ENCODE measurements at regions not wholly inside any gene's neighbourhood (a gene's known extent, or its start where the extent isn't known, plus 50 kb on each side); places are given as distances from the start of the nearest gene placed in this dataset.

GRCh38 chrX:87813566-87813965, 296.0 kb downstream of the KLHL4 start:
- H3K27me3 ChIP-seq (ENCODE audit: control insufficient read depth, insufficient read depth, low read length), result no peaks in the 10 kb centered on the region
- H3K27ac ChIP-seq (ENCODE audit: low read length), result no peak overlapping the region
- DNase-seq, result no peak
- no peaks in the 10 kb centered on the region for H3K4me1 ChIP-seq (ENCODE audit: control insufficient read depth, insufficient read depth, low read length)
- no CpG with 5 or more reads among the region's 4 CpGs for WGBS (ENCODE audit: insufficient coverage, low lambda C conversion rate)
- no peaks in the 10 kb centered on the region for H3K36me3 ChIP-seq (ENCODE audit: control insufficient read depth, insufficient read depth, low read length)
- H3K9me3 ChIP-seq (ENCODE audit: control insufficient read depth, low read depth, low read length), result peaks cover 5% of the 10 kb centered on the region
- no peak overlapping the region for H3K4me3 ChIP-seq (ENCODE audit: low read length)

- no peak overlapping the region for H3K4me3 ChIP-seq (ENCODE audit: low read length)
- H3K4me1 ChIP-seq (ENCODE audit: control insufficient read depth, insufficient read depth, low read length), result no peaks in the 10 kb centered on the region
- no peaks in the 10 kb centered on the region for H3K27me3 ChIP-seq (ENCODE audit: control insufficient read depth, insufficient read depth, low read length)
These were observed 329.4 kb downstream of the KLHL4 start for GRCh38 chrX:87846956-87847355.

DNA sequence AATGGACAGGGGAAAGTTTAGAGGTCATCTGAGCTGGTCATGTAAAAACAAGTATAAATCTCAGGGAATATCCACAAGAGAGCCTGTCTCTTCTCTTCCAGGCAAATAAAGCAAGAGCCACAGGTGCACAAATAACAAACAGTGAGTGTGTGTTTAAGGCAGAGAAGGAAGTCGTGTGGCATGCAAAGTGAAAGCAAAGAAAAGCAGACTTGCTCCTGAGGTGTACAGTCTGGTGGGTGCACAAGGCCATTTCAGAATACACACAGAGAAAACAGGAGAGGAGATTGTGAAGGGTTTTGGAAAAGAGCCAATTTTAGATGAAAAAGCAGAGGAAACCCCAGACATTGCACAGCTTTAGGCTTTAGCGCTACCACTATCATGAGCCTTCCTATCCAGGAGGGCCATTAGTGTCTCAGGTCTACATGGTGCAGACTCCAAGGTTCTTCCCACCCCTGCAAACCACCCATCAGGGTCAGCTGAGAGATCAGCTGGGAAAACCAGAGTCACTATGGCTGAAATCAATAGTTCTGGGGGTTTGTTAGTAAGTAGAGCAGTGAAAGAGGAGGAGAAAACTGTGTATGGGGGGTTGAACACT, 355.8 kb downstream of the KLHL4 start:
- no peak for DNase-seq
- no peak overlapping the region for H3K27ac ChIP-seq (ENCODE audit: low read length)

More at GRCh38 chrX:87846956-87847355, 329.4 kb downstream of the KLHL4 start:
- WGBS (ENCODE audit: insufficient coverage, low lambda C conversion rate), result no CpG with 5 or more reads among the region's 1 CpG
- Histone ChIP-seq H3K27ac (ENCODE audit: low read length) (no peak overlapping the region), H3K36me3 (ENCODE audit: control insufficient read depth, insufficient read depth, low read length) (no peaks in the 10 kb centered on the region), H3K9me3 (ENCODE audit: control insufficient read depth, low read depth, low read length) (no peaks in the 10 kb centered on the region)
- DNase-seq, result no peak

DNA sequence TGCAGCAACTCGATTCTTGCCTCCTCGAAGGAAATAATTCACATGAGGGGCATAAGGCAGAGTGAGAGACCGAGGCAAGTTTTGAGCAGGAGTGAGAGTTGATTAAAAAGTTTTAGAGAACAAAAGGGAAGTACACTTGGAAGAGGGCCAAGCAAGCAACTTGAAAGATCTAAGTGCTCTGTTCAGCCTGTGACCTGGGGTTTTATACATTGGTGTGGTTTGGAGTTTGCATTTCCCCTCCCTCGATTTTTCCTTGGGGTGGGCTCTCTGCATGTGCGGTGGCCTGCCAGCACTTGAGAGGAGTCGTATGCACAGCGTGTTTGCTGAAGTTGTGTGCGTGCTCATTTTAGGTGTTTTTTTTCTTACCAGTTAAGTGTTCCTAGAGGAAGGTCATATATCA, 356.4 kb downstream of the KLHL4 start:
- WGBS (ENCODE audit: insufficient coverage, low lambda C conversion rate), result no CpG with 5 or more reads among the region's 8 CpGs
- no peak for DNase-seq
- no peak overlapping the region for H3K4me3 ChIP-seq (ENCODE audit: low read length)

More for the DNA sequence above, 355.8 kb downstream of the KLHL4 start:
- H3K4me3 ChIP-seq (ENCODE audit: low read length), result no peak overlapping the region
- H3K27me3 ChIP-seq (ENCODE audit: control insufficient read depth, insufficient read depth, low read length), result no peaks in the 10 kb centered on the region
- no CpG with 5 or more reads among the region's 2 CpGs for WGBS (ENCODE audit: insufficient coverage, low lambda C conversion rate)
- H3K36me3 ChIP-seq (ENCODE audit: control insufficient read depth, insufficient read depth, low read length), result no peaks in the 10 kb centered on the region
- no peaks in the 10 kb centered on the region for H3K4me1 ChIP-seq (ENCODE audit: control insufficient read depth, insufficient read depth, low read length)
- no peaks in the 10 kb centered on the region for H3K9me3 ChIP-seq (ENCODE audit: control insufficient read depth, low read depth, low read length)

GRCh38 chrX:87878926-87879325, 361.3 kb downstream of the KLHL4 start:
- no peaks in the 10 kb centered on the region for H3K9me3 ChIP-seq (ENCODE audit: control insufficient read depth, low read depth, low read length)
- no peaks in the 10 kb centered on the region for H3K27me3 ChIP-seq (ENCODE audit: control insufficient read depth, insufficient read depth, low read length)
- no peaks in the 10 kb centered on the region for H3K36me3 ChIP-seq (ENCODE audit: control insufficient read depth, insufficient read depth, low read length)
- H3K4me1 ChIP-seq (ENCODE audit: control insufficient read depth, insufficient read depth, low read length), result no peaks in the 10 kb centered on the region
- H3K4me3 ChIP-seq (ENCODE audit: low read length), result no peak overlapping the region
- no peak overlapping the region for H3K27ac ChIP-seq (ENCODE audit: low read length)
- no CpG with 5 or more reads among the region's 10 CpGs for WGBS (ENCODE audit: insufficient coverage, low lambda C conversion rate)
- no peak for DNase-seq

More for the DNA sequence above, 356.4 kb downstream of the KLHL4 start:
- Histone ChIP-seq H3K9me3 (ENCODE audit: control insufficient read depth, low read depth, low read length) (no peaks in the 10 kb centered on the region), H3K36me3 (ENCODE audit: control insufficient read depth, insufficient read depth, low read length) (no peaks in the 10 kb centered on the region), H3K27ac (ENCODE audit: low read length) (no peak overlapping the region), H3K27me3 (ENCODE audit: control insufficient read depth, insufficient read depth, low read length) (no peaks in the 10 kb centered on the region), H3K4me1 (ENCODE audit: control insufficient read depth, insufficient read depth, low read length) (no peaks in the 10 kb centered on the region)

- H3K4me1 ChIP-seq (ENCODE audit: control insufficient read depth, insufficient read depth, low read length), result no peaks in the 10 kb centered on the region
- H3K36me3 ChIP-seq (ENCODE audit: control insufficient read depth, insufficient read depth, low read length), result no peaks in the 10 kb centered on the region
- H3K27me3 ChIP-seq (ENCODE audit: control insufficient read depth, insufficient read depth, low read length), result no peaks in the 10 kb centered on the region
- DNase-seq, result no peak
- H3K9me3 ChIP-seq (ENCODE audit: control insufficient read depth, low read depth, low read length), result no peaks in the 10 kb centered on the region
- H3K4me3 ChIP-seq (ENCODE audit: low read length), result no peak overlapping the region
- no peak overlapping the region for H3K27ac ChIP-seq (ENCODE audit: low read length)
These were observed 372.8 kb downstream of the KLHL4 start for GRCh38 chrX:87890437-87890836.

DNA sequence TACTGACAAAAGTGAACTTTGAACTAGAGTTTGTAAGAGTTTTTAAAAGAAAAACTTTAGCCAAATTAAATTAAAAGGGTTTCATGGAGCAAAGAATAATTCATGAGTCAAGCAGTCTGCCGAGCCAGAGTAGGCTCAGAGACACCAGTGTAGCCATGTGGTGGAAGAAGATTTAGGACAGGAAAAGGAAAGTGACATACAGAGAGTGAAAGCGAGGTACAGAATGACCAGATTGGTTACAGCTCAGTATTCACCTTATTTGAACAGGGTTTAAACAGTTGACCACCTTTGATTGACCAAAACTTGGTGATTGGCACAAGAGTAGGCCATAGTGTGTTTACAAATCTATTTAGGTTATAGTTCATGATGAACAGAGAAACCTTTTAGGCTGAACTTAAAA, 377.8 kb downstream of the KLHL4 start:
- no peaks in the 10 kb centered on the region for H3K36me3 ChIP-seq (ENCODE audit: control insufficient read depth, insufficient read depth, low read length)
- no CpG with 5 or more reads among the region's 2 CpGs for WGBS (ENCODE audit: insufficient coverage, low lambda C conversion rate)
- H3K9me3 ChIP-seq (ENCODE audit: control insufficient read depth, low read depth, low read length), result no peaks in the 10 kb centered on the region
- H3K27me3 ChIP-seq (ENCODE audit: control insufficient read depth, insufficient read depth, low read length), result no peaks in the 10 kb centered on the region
- H3K4me3 ChIP-seq (ENCODE audit: low read length), result no peak overlapping the region
- H3K4me1 ChIP-seq (ENCODE audit: control insufficient read depth, insufficient read depth, low read length), result no peaks in the 10 kb centered on the region
- H3K27ac ChIP-seq (ENCODE audit: low read length), result no peak overlapping the region
- no peak for DNase-seq

DNA sequence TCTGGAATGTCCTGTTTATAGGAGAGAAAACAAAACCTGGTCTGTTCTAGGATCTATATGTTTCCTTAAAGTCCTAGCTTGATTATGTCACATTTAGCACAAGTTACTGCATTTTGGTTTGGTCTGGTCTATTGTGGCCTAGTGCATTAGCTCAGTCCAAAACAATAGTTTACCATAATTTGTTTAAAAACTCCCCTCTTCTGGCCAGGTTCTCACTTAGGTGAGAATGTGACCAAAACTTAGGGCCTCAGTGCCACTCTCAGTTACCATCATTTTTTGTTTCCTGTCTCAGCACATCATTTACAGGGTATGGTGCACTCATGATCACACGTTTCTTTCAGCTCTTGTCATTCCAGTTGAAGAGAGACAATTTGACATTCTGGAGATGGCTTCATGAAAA, 378.5 kb downstream of the KLHL4 start:
- Histone ChIP-seq H3K4me1 (ENCODE audit: control insufficient read depth, insufficient read depth, low read length) (no peaks in the 10 kb centered on the region), H3K9me3 (ENCODE audit: control insufficient read depth, low read depth, low read length) (no peaks in the 10 kb centered on the region), H3K36me3 (ENCODE audit: control insufficient read depth, insufficient read depth, low read length) (no peaks in the 10 kb centered on the region), H3K27me3 (ENCODE audit: control insufficient read depth, insufficient read depth, low read length) (no peaks in the 10 kb centered on the region), H3K4me3 (ENCODE audit: low read length) (no peak overlapping the region), H3K27ac (ENCODE audit: low read length) (no peak overlapping the region)
- no peak for DNase-seq
- WGBS (ENCODE audit: insufficient coverage, low lambda C conversion rate), result no CpG with 5 or more reads among the region's 1 CpG

- Histone ChIP-seq H3K27ac (ENCODE audit: low read length) (no peak overlapping the region), H3K27me3 (ENCODE audit: control insufficient read depth, insufficient read depth, low read length) (no peaks in the 10 kb centered on the region), H3K4me3 (ENCODE audit: low read length) (no peak overlapping the region), H3K4me1 (ENCODE audit: control insufficient read depth, insufficient read depth, low read length) (no peaks in the 10 kb centered on the region), H3K36me3 (ENCODE audit: control insufficient read depth, insufficient read depth, low read length) (no peaks in the 10 kb centered on the region), H3K9me3 (ENCODE audit: control insufficient read depth, low read depth, low read length) (no peaks in the 10 kb centered on the region)
- WGBS (ENCODE audit: insufficient coverage, low lambda C conversion rate), result no CpG with 5 or more reads among the region's 8 CpGs
- DNase-seq, result no peak
These were observed 382.8 kb downstream of the KLHL4 start for GRCh38 chrX:87900320-87900908.

DNA sequence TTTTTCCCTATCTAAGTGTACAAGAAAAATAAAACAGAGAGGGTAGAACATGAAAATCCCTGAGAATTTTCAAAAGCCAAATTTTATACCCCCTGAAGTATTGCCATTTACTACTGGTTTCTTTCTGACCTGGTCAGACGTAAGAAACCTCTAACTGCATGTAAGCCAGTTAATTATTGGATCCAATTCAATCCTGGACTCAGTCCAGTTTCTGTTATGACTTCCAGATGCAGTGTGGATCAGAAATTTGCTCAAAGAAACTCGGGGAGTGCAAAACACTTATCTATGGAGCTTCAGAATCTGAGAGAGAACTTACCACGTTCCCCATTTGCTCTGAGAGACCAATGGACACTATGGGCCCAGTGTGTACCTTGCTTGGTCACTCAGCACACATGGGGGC, 383.5 kb downstream of the KLHL4 start:
- no CpG with 5 or more reads among the region's 3 CpGs for WGBS (ENCODE audit: insufficient coverage, low lambda C conversion rate)
- H3K4me3 ChIP-seq (ENCODE audit: low read length), result no peak overlapping the region
- no peaks in the 10 kb centered on the region for H3K4me1 ChIP-seq (ENCODE audit: control insufficient read depth, insufficient read depth, low read length)
- no peak overlapping the region for H3K27ac ChIP-seq (ENCODE audit: low read length)
- no peak for DNase-seq
- H3K36me3 ChIP-seq (ENCODE audit: control insufficient read depth, insufficient read depth, low read length), result no peaks in the 10 kb centered on the region
- no peaks in the 10 kb centered on the region for H3K27me3 ChIP-seq (ENCODE audit: control insufficient read depth, insufficient read depth, low read length)
- no peaks in the 10 kb centered on the region for H3K9me3 ChIP-seq (ENCODE audit: control insufficient read depth, low read depth, low read length)

GRCh38 chrX:87914726-87915125, 397.1 kb downstream of the KLHL4 start:
- no CpG with 5 or more reads among the region's 5 CpGs for WGBS (ENCODE audit: insufficient coverage, low lambda C conversion rate)

More at GRCh38 chrX:87914726-87915125, 397.1 kb downstream of the KLHL4 start:
- Histone ChIP-seq H3K9me3 (ENCODE audit: control insufficient read depth, low read depth, low read length) (no peaks in the 10 kb centered on the region), H3K4me3 (ENCODE audit: low read length) (no peak overlapping the region), H3K27me3 (ENCODE audit: control insufficient read depth, insufficient read depth, low read length) (no peaks in the 10 kb centered on the region), H3K4me1 (ENCODE audit: control insufficient read depth, insufficient read depth, low read length) (no peaks in the 10 kb centered on the region), H3K36me3 (ENCODE audit: control insufficient read depth, insufficient read depth, low read length) (no peaks in the 10 kb centered on the region), H3K27ac (ENCODE audit: low read length) (no peak overlapping the region)
- no peak for DNase-seq
